ENCODE measurements at regions not wholly inside any gene's neighbourhood (a gene's known extent, or its start where the extent isn't known, plus 50 kb on each side); places are given as distances from the start of the nearest gene placed in this dataset.
"Not testable (repeated sequence)": the region's sequence is repeated elsewhere in the genome, so short reads cannot be mapped to it uniquely, and the experiment has no call there.

DNA sequence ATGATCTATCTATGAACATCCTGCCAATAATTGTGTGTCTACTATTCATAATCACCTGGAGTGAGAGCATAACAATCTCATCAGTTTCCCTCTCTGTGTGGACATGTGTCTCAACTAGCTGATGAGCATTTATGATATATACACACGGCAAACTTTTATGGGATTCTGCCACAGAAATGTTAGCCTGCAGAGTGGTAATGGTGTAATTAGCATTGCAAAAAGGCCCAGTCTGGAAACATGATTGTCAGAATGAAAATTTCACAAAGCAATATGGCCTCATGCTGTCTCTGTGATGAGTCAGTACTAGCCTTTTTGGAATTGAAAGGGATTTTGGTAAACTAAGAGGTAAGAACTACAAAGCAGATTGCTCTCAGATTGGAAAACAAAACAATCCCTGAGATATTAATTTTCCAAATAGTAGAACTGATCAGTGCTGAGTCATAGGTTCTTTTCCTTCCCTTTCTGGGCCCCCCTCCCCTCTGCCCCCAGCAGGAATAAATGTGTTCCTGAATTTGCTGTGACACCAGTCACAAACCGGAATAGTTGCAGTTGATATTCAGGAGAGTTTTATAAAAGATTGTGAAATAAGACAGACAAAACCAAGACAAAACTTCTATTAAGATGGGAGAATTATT is 189.2 kb downstream of the OSR1 start:
- Histone ChIP-seq H3K36me3 (ENCODE audit: insufficient read depth, low read length) (no peaks in the 10 kb centered on the region), H3K9ac (ENCODE audit: low read length) (no peak overlapping the region), H3K9me3 (ENCODE audit: low read length) (no peaks in the 10 kb centered on the region), H3K4me2 (ENCODE audit: low read length) (no peak overlapping the region), H3K4me3 (ENCODE audit: low read length) (no peak overlapping the region), H4K20me1 (ENCODE audit: insufficient read depth) (no peaks in the 10 kb centered on the region), H3F3A (ENCODE audit: insufficient read depth, low read length, poor library complexity, severe bottlenecking) (no peaks in the 10 kb centered on the region), H2AFZ (ENCODE audit: low read depth, low read length) (no peak overlapping the region), H3K79me2 (replicated peaks; ENCODE audit: insufficient read depth, low read length) (no peaks in the 10 kb centered on the region), H3K27ac (ENCODE audit: low read length) (no peak overlapping the region), H3K27me3 (ENCODE audit: insufficient read depth, low read depth, low read length) (no peaks in the 10 kb centered on the region), H3K9me2 (ENCODE audit: insufficient read depth, low read length) (no peaks in the 10 kb centered on the region)
- no peak for TF ChIP-seq SMC3 (conservative IDR thresholded peaks at IDR 0.05; ENCODE audit: poor library complexity)
- peak; percentile 47 for TF ChIP-seq POLR2AphosphoS5 (IDR thresholded peaks at IDR 0.05)
- peak; percentile 58 for TF ChIP-seq EP300 (conservative IDR thresholded peaks at IDR 0.05; ENCODE audit: poor library complexity, severe bottlenecking)

DNA sequence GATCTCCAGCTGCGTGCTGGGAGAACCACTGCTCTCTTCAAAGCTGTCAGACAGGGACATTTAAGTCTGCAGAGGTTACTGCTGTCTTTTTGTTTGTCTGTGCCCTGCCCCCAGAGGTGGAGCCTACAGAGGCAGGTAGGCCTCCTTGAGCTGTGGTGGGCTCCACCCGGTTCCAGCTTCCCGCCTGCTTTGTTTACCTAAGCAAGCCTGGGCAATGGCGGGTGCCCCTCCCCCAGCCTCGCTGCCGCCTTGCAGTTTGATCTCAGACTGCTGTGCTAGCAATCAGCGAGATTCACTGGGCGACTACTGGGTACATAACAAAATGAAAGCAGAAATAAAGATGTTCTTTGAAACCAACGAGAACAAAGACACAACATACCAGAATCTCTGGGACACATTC is 194.3 kb downstream of the OSR1 start:
- H3K9me2 ChIP-seq (ENCODE audit: insufficient read depth, low read length); H3K27me3 ChIP-seq (ENCODE audit: insufficient read depth, low read depth, low read length); H3K4me3 ChIP-seq (ENCODE audit: low read length); H3K36me3 ChIP-seq (ENCODE audit: insufficient read depth, low read length); H3F3A ChIP-seq (ENCODE audit: insufficient read depth, low read length, poor library complexity, severe bottlenecking); H3K27ac ChIP-seq (ENCODE audit: low read length); H3K9me3 ChIP-seq (ENCODE audit: low read length); H3K9ac ChIP-seq (ENCODE audit: low read length); H3K4me2 ChIP-seq (ENCODE audit: low read length); H4K20me1 ChIP-seq (ENCODE audit: insufficient read depth); H3K79me2 ChIP-seq (replicated peaks; ENCODE audit: insufficient read depth, low read length); H2AFZ ChIP-seq (ENCODE audit: low read depth, low read length): not testable (repeated sequence)

DNA sequence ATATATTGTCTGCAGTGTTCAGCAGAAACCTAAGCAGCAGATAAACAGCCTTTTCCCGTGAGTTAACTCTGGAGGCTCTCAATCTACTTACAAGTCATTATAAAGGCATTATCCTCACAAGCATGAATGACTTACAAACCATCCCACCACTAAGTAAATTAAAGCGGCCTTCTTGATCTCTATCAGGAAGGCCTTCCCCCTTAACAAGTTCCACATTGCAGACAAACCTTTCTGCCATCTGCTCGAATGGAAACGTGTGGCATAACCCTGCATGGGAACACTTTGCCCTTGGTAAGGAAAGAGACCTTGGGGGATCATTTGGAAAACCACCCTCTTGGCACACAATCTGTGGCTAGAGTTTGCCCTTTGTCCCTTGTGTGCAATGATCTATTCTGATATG is 199.5 kb downstream of the OSR1 start:
- H3K4me2 ChIP-seq (ENCODE audit: low read length), result no peak overlapping the region
- no peaks in the 10 kb centered on the region for H3F3A ChIP-seq (ENCODE audit: insufficient read depth, low read length, poor library complexity, severe bottlenecking)
- H3K9me3 ChIP-seq (ENCODE audit: low read length), result no peaks in the 10 kb centered on the region
- no peak overlapping the region for H2AFZ ChIP-seq (ENCODE audit: low read depth, low read length)
- H3K4me3 ChIP-seq (ENCODE audit: low read length), result no peak overlapping the region
- H3K36me3 ChIP-seq (ENCODE audit: insufficient read depth, low read length), result no peaks in the 10 kb centered on the region
- H3K9ac ChIP-seq (ENCODE audit: low read length), result no peak overlapping the region
- no peaks in the 10 kb centered on the region for H3K9me2 ChIP-seq (ENCODE audit: insufficient read depth, low read length)
- H3K27me3 ChIP-seq (ENCODE audit: insufficient read depth, low read depth, low read length), result no peaks in the 10 kb centered on the region
- no peaks in the 10 kb centered on the region for H4K20me1 ChIP-seq (ENCODE audit: insufficient read depth)
- H3K27ac ChIP-seq (ENCODE audit: low read length), result no peak overlapping the region
- TF ChIP-seq TAF1 (IDR thresholded peaks at IDR 0.05; ENCODE audit: low read depth), result no peak
- TF ChIP-seq, protein P1, sequence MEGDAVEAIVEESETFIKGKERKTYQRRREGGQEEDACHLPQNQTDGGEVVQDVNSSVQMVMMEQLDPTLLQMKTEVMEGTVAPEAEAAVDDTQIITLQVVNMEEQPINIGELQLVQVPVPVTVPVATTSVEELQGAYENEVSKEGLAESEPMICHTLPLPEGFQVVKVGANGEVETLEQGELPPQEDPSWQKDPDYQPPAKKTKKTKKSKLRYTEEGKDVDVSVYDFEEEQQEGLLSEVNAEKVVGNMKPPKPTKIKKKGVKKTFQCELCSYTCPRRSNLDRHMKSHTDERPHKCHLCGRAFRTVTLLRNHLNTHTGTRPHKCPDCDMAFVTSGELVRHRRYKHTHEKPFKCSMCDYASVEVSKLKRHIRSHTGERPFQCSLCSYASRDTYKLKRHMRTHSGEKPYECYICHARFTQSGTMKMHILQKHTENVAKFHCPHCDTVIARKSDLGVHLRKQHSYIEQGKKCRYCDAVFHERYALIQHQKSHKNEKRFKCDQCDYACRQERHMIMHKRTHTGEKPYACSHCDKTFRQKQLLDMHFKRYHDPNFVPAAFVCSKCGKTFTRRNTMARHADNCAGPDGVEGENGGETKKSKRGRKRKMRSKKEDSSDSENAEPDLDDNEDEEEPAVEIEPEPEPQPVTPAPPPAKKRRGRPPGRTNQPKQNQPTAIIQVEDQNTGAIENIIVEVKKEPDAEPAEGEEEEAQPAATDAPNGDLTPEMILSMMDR (IDR thresholded peaks at IDR 0.05; ENCODE audit: poor library complexity, severe bottlenecking), result no peak
- TF ChIP-seq EZH2 (IDR thresholded peaks at IDR 0.05; ENCODE audit: borderline replicate concordance, insufficient read depth, low read length, poor library complexity, severe bottlenecking), result no peak
- no peak for TF ChIP-seq RAD21 (conservative IDR thresholded peaks at IDR 0.05)
- TF ChIP-seq, protein P2, sequence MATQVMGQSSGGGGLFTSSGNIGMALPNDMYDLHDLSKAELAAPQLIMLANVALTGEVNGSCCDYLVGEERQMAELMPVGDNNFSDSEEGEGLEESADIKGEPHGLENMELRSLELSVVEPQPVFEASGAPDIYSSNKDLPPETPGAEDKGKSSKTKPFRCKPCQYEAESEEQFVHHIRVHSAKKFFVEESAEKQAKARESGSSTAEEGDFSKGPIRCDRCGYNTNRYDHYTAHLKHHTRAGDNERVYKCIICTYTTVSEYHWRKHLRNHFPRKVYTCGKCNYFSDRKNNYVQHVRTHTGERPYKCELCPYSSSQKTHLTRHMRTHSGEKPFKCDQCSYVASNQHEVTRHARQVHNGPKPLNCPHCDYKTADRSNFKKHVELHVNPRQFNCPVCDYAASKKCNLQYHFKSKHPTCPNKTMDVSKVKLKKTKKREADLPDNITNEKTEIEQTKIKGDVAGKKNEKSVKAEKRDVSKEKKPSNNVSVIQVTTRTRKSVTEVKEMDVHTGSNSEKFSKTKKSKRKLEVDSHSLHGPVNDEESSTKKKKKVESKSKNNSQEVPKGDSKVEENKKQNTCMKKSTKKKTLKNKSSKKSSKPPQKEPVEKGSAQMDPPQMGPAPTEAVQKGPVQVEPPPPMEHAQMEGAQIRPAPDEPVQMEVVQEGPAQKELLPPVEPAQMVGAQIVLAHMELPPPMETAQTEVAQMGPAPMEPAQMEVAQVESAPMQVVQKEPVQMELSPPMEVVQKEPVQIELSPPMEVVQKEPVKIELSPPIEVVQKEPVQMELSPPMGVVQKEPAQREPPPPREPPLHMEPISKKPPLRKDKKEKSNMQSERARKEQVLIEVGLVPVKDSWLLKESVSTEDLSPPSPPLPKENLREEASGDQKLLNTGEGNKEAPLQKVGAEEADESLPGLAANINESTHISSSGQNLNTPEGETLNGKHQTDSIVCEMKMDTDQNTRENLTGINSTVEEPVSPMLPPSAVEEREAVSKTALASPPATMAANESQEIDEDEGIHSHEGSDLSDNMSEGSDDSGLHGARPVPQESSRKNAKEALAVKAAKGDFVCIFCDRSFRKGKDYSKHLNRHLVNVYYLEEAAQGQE (IDR thresholded peaks at IDR 0.05; ENCODE audit: borderline replicate concordance), result no peak
- no peaks in the 10 kb centered on the region for H3K79me2 ChIP-seq (replicated peaks; ENCODE audit: insufficient read depth, low read length)

Data from neural cell (in vitro differentiated cells).